ENCODE measurements at regions not wholly inside any gene's neighbourhood (a gene's known extent, or its start where the extent isn't known, plus 50 kb on each side); places are given as distances from the start of the nearest gene placed in this dataset.

DNA sequence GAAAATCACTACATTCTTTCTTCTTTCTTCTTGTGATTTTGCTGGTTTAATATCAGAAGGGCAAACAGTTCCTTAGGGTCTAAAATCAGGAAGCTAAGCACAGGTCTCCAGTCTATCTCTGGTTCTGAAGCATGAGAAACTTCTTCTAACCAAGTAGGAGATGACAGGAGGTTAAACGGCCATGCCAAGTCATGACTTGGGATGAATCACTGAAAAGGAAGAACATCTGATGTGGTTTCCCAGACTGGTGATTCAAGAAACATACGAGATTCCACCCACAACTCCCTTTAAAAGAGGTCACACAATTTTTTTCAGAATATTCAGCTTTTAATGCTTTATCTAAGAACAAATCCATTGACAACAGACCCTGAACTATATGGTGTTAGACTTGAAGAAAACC lies 684.0 kb upstream of the PRKX start:
- Histone ChIP-seq H3K9me3 (ENCODE audit: insufficient read depth, low read length) (no peaks in the 10 kb centered on the region), H3K4me3 (ENCODE audit: insufficient read length, low read depth) (no peak overlapping the region), H3K36me3 (ENCODE audit: insufficient read depth, insufficient read length, low read length) (no peaks in the 10 kb centered on the region), H3K4me1 (ENCODE audit: insufficient read depth, insufficient read length) (no peaks in the 10 kb centered on the region), H3K9ac (ENCODE audit: insufficient read length, low read depth) (no peak overlapping the region), H3K27me3 (ENCODE audit: insufficient read depth, insufficient read length) (no peaks in the 10 kb centered on the region)
- no peak for DNase-seq (ENCODE audit: low read depth, low spot score)
- TF ChIP-seq SUZ12 (IDR thresholded peaks at IDR 0.05; ENCODE audit: extremely low read depth, insufficient read depth, insufficient read length) (no peak), YY1 (IDR thresholded peaks at IDR 0.05; ENCODE audit: insufficient read depth, insufficient read length) (no peak), ZNF274 (IDR thresholded peaks at IDR 0.05; ENCODE audit: low read depth, low read length) (no peak)

DNA sequence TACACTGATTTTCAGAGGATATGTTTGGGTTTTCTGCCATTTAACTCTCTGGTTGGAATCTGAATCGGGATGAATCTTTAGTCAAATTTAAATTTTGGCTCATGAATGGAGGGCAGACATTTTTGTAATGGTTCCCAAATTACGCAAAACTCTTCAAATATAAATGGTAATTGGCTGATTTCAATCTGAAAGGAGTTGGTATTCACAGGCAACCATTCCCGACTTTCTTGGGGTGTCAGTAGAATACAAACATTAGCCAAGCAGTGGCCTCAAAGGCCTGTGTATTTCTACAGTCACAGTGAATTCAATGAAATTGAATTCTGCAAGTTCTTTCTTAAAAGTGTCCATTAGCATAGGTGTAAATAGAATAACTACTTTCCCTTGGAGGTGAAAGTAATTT lies 668.8 kb upstream of the PRKX start:
- peaks cover 11% of the 10 kb centered on the region for H3K9me3 ChIP-seq (ENCODE audit: insufficient read depth, low read length)
- no peaks in the 10 kb centered on the region for H3K27me3 ChIP-seq (ENCODE audit: insufficient read depth, insufficient read length)
- peak; percentile 57 for DNase-seq (ENCODE audit: low read depth, low spot score)
- no peak overlapping the region for H3K9ac ChIP-seq (ENCODE audit: insufficient read length, low read depth)
- no peak for TF ChIP-seq YY1 (IDR thresholded peaks at IDR 0.05; ENCODE audit: insufficient read depth, insufficient read length)
- H3K36me3 ChIP-seq (ENCODE audit: insufficient read depth, insufficient read length, low read length): no peaks in the 10 kb centered on the region
- no peaks in the 10 kb centered on the region for H3K4me1 ChIP-seq (ENCODE audit: insufficient read depth, insufficient read length)
- H3K4me3 ChIP-seq (ENCODE audit: insufficient read length, low read depth): no peak overlapping the region

DNA sequence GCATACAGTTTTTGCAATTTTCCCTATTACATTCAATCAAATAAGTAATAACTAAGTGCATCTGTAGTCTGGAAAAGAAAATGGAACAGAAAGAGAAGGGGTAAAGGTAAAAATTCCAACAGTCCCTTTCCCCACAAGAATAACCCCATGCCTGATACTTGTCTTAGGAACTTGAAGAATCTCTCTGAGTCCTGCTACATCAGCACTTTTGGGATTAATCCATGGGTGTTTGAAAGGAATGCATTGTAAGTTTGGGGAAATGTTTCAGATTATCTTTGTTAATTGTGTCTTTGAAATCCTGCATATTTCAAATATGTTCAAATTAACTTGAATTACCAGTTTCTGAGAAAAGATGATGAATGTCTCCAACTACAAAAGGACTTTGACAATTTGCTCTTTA lies 667.3 kb upstream of the PRKX start:
- H3K4me1 ChIP-seq (ENCODE audit: insufficient read depth, insufficient read length): no peaks in the 10 kb centered on the region
- H3K36me3 ChIP-seq (ENCODE audit: insufficient read depth, insufficient read length, low read length): no peaks in the 10 kb centered on the region
- peak; percentile 20 for DNase-seq (ENCODE audit: low read depth, low spot score)
- no peaks in the 10 kb centered on the region for H3K27me3 ChIP-seq (ENCODE audit: insufficient read depth, insufficient read length)
- no peak for TF ChIP-seq SUZ12 (IDR thresholded peaks at IDR 0.05; ENCODE audit: extremely low read depth, insufficient read depth, insufficient read length)
- TF ChIP-seq ZNF274 (IDR thresholded peaks at IDR 0.05; ENCODE audit: low read depth, low read length): no peak
- TF ChIP-seq YY1 (IDR thresholded peaks at IDR 0.05; ENCODE audit: insufficient read depth, insufficient read length): no peak
- no peak overlapping the region for H3K9ac ChIP-seq (ENCODE audit: insufficient read length, low read depth)
- no peak overlapping the region for H3K4me3 ChIP-seq (ENCODE audit: insufficient read length, low read depth)
- 0 out of 2 replicates have a peak, but pooled peaks cover 8% of the 10 kb centered on the region for H3K9me3 ChIP-seq (ENCODE audit: insufficient read depth, low read length)

DNA sequence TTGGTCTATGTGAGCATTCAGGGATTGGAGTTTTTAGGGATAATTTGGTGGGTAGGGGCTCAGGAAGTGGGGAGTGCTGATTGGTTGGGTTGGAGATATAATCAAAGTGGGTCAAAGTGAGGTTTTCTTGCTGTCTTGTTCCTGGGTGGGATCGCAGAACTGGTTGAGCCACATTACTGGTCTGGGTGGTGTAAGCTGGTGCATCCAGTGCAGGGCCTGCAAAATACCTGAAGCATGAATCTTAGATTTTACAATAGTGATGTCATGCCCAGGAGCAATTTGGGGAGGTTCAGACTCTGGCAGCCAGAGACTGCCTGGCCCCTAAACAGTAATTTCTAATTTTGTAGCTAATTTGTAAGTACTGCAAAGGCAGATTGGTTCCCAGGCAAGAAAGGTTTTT lies 665.6 kb upstream of the PRKX start:
- no peaks in the 10 kb centered on the region for H3K27me3 ChIP-seq (ENCODE audit: insufficient read depth, insufficient read length)
- 0 out of 2 replicates have a peak, but pooled peaks cover 4% of the 10 kb centered on the region for H3K9me3 ChIP-seq (ENCODE audit: insufficient read depth, low read length)
- no peak overlapping the region for H3K9ac ChIP-seq (ENCODE audit: insufficient read length, low read depth)
- H3K36me3 ChIP-seq (ENCODE audit: insufficient read depth, insufficient read length, low read length): no peaks in the 10 kb centered on the region
- no peaks in the 10 kb centered on the region for H3K4me1 ChIP-seq (ENCODE audit: insufficient read depth, insufficient read length)
- no peak for DNase-seq (ENCODE audit: low read depth, low spot score)
- no peak overlapping the region for H3K4me3 ChIP-seq (ENCODE audit: insufficient read length, low read depth)
- no peak for TF ChIP-seq SUZ12 (IDR thresholded peaks at IDR 0.05; ENCODE audit: extremely low read depth, insufficient read depth, insufficient read length)
- no peak for TF ChIP-seq ZNF274 (IDR thresholded peaks at IDR 0.05; ENCODE audit: low read depth, low read length)
- no peak for TF ChIP-seq YY1 (IDR thresholded peaks at IDR 0.05; ENCODE audit: insufficient read depth, insufficient read length)

DNA sequence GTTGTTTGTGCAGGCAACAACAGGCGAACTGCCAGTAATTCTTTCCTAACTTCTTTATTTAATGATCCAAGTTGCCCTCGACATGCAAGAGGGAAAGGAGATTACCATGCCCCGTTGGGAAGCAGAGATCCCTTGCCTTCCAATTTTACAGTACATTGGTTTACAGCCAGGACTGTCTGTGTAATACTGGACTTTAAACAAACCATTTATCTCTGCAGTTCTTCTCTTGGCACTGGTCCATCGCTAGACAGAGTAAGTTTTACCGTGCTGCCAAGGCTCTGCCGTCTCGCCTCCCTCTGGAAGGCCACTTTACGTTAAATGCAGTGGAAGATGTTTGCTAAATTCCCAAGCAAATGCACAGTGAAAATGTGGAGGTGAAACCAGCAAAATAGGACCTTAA lies 660.3 kb upstream of the PRKX start:
- DNase-seq (ENCODE audit: low read depth, low spot score): no peak
- Histone ChIP-seq H3K27me3 (ENCODE audit: insufficient read depth, insufficient read length) (no peaks in the 10 kb centered on the region), H3K9ac (ENCODE audit: insufficient read length, low read depth) (no peak overlapping the region), H3K4me3 (ENCODE audit: insufficient read length, low read depth) (no peak overlapping the region), H3K9me3 (ENCODE audit: insufficient read depth, low read length) (0 out of 2 replicates have a peak, but pooled peaks cover 4% of the 10 kb centered on the region), H3K4me1 (ENCODE audit: insufficient read depth, insufficient read length) (no peaks in the 10 kb centered on the region), H3K36me3 (ENCODE audit: insufficient read depth, insufficient read length, low read length) (no peaks in the 10 kb centered on the region)
- no peak for TF ChIP-seq ZNF274 (IDR thresholded peaks at IDR 0.05; ENCODE audit: low read depth, low read length)
- TF ChIP-seq YY1 (IDR thresholded peaks at IDR 0.05; ENCODE audit: insufficient read depth, insufficient read length): no peak
- no peak for TF ChIP-seq SUZ12 (IDR thresholded peaks at IDR 0.05; ENCODE audit: extremely low read depth, insufficient read depth, insufficient read length)

DNA sequence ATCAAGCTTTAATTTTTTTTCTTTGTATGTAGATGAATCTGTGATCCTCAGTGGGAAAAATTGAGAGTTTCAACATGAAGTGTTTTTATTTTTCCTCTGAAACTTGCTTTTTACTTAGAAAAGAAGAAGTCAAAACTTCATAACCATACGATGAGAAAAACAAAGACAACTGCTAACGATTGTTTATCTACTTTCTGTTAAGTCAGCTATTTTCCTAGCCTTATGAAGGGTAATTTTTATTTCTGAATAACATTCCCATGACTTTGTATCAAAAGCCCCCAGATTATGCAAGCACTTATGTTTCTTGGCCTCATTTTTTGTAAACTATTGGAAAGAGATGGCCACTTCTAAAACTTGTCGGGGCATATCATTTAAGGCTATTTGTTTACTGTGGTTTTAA lies 645.1 kb upstream of the PRKX start:
- Histone ChIP-seq H3K9me3 (ENCODE audit: insufficient read depth, low read length) (no peaks in the 10 kb centered on the region), H3K36me3 (ENCODE audit: insufficient read depth, insufficient read length, low read length) (no peaks in the 10 kb centered on the region), H3K4me1 (ENCODE audit: insufficient read depth, insufficient read length) (no peaks in the 10 kb centered on the region), H3K9ac (ENCODE audit: insufficient read length, low read depth) (no peak overlapping the region), H3K27me3 (ENCODE audit: insufficient read depth, insufficient read length) (no peaks in the 10 kb centered on the region), H3K4me3 (ENCODE audit: insufficient read length, low read depth) (no peak overlapping the region)
- TF ChIP-seq SUZ12 (IDR thresholded peaks at IDR 0.05; ENCODE audit: extremely low read depth, insufficient read depth, insufficient read length) (no peak), YY1 (IDR thresholded peaks at IDR 0.05; ENCODE audit: insufficient read depth, insufficient read length) (no peak), ZNF274 (IDR thresholded peaks at IDR 0.05; ENCODE audit: low read depth, low read length) (no peak)
- DNase-seq (ENCODE audit: low read depth, low spot score): no peak

DNA sequence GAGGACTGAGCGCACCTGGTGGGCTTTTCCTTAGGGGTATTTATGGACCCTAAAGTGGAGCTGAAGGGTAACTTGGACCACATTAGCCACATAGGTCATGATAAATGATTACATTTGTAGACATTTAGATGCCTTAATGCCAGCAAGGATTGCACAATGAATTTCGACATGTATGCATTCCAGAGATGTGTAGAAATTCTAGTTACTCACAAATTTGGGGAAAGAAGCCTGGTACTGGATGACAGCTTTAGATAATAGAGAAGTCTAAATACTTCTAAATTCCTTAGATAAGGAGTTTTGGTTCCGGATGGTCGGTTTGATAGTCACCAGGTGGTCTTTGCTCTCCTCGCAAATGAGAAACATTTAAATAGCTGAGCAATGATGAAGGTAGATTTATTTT lies 609.5 kb upstream of the PRKX start:
- Histone ChIP-seq H3K27me3 (ENCODE audit: insufficient read depth, insufficient read length) (no peaks in the 10 kb centered on the region), H3K4me1 (ENCODE audit: insufficient read depth, insufficient read length) (no peaks in the 10 kb centered on the region), H3K9me3 (ENCODE audit: insufficient read depth, low read length) (no peaks in the 10 kb centered on the region), H3K9ac (ENCODE audit: insufficient read length, low read depth) (no peak overlapping the region), H3K4me3 (ENCODE audit: insufficient read length, low read depth) (no peak overlapping the region), H3K36me3 (ENCODE audit: insufficient read depth, insufficient read length, low read length) (no peaks in the 10 kb centered on the region)
- TF ChIP-seq ZNF274 (IDR thresholded peaks at IDR 0.05; ENCODE audit: low read depth, low read length) (no peak), YY1 (IDR thresholded peaks at IDR 0.05; ENCODE audit: insufficient read depth, insufficient read length) (no peak), SUZ12 (IDR thresholded peaks at IDR 0.05; ENCODE audit: extremely low read depth, insufficient read depth, insufficient read length) (no peak)
- no peak for DNase-seq (ENCODE audit: low read depth, low spot score)

Data from NT2/D1 (cell line).